A549 (cell line): ENCODE measurements at regions not wholly inside any gene's neighbourhood (a gene's known extent, or its start where the extent isn't known, plus 50 kb on each side); places are given as distances from the start of the nearest gene placed in this dataset.
A peak's percentile ranks its signal among the peaks of the same experiment; 100 is the strongest.
"Not testable (repeated sequence)": the region's sequence is repeated elsewhere in the genome, so short reads cannot be mapped to it uniquely, and the experiment has no call there.

ENCODE experiments used
- ATAC-seq, 2 experiments: fragments of 200-7000 bp in 1 of 2; fragments of >200 bp in 1 of 2; cut with Nextera tagmentation in 1 of 2; cut with Tn5 transposase in 1 of 2; 3 replicates each; pipeline versions ENCODE4 v1.8.0 to v1.9.1; 2018 to 2020; ENCODE audit warnings: mild to moderate bottlenecking in 1 of 2, moderate library complexity in 1 of 2
- CTCF ChIA-PET: fragments of 300-600 bp; sonication (Branson Sonifier 250); formaldehyde crosslinking; extraction: SDS; loops from one replicate; lab custom pipeline; 2021; ENCODE audit warnings: antibody characterized with exemption, inconsistent platforms; lab: Yijun Ruan, JAX
- POLR2A ChIA-PET: fragments of 350-600 bp; formaldehyde crosslinking; extraction: SDS; loops from one replicate; lab custom pipeline; 2021; ENCODE audit warnings: antibody characterized with exemption, inconsistent platforms; lab: Yijun Ruan, JAX
- DNase-seq, 2 experiments: peaks; one replicate each; pipeline versions ENCODE4 v3.0.0 to v3.0.0-alpha.2; 2011 to 2016; ENCODE audit warnings: low read depth in 1 of 2, low spot score in 1 of 2
- FAIRE-seq: peaks from 2 replicates; lab custom pipeline; 2011; peaks lifted over from hg19 to GRCh38; lab: Jason Lieb, UNC
- H3K27ac ChIP-seq, 2 experiments: fragments of >200 bp; sonication (Bioruptor Twin); formaldehyde crosslinking; 3 replicates each; pipeline ENCODE4 v1.5.1; 2016 to 2017
- H3K4me1 ChIP-seq: fragments of >200 bp; sonication (Bioruptor Twin); formaldehyde crosslinking; 3 replicates; pipeline ENCODE4 v1.6.1; 2016
- H3K4me2 ChIP-seq: fragments of >200 bp; sonication (Bioruptor Twin); formaldehyde crosslinking; 3 replicates; pipeline ENCODE4 v1.6.1; 2016
- H3K4me3 ChIP-seq: fragments of >200 bp; sonication (Bioruptor Twin); formaldehyde crosslinking; 3 replicates; pipeline ENCODE4 v1.5.1; 2016
- H3K9me3 ChIP-seq: fragments of >200 bp; sonication (Bioruptor Twin); formaldehyde crosslinking; 3 replicates; pipeline ENCODE4 v1.6.1; 2016
- ATOH8 ChIP-seq: fragments of 250-450 bp; sonication (Bioruptor Pico); IDR thresholded peaks from 2 replicates; pipeline ENCODE4 v1.5.0; 2020; ENCODE audit warnings: low read depth, mild to moderate bottlenecking, moderate library complexity
- CBX2 ChIP-seq: fragments of 200-600 bp; sonication (generic); IDR thresholded peaks from 2 replicates; pipeline ENCODE4 v1.6.1; 2016; ENCODE audit warnings: low read depth, mild to moderate bottlenecking, borderline replicate concordance
- CBX8 ChIP-seq: fragments of 200-600 bp; sonication (generic); IDR thresholded peaks from 2 replicates; pipeline ENCODE4 v1.6.1; 2016
- CHD2 ChIP-seq: fragments of 150-350 bp; IDR thresholded peaks from 2 replicates; pipeline ENCODE4 v1.6.1; 2014; ENCODE audit warnings: low read length; ENCODE audit not compliant: partially characterized antibody
- CTCF ChIP-seq: fragments of >200 bp; sonication (Bioruptor Twin); formaldehyde crosslinking; IDR thresholded peaks from 3 replicates; pipeline ENCODE4 v1.5.1; 2016
- ELK1 ChIP-seq: fragments of 150-350 bp; IDR thresholded peaks from 2 replicates; pipeline ENCODE4 v1.6.1; 2014; ENCODE audit warnings: low read depth, mild to moderate bottlenecking, low read length
- ESRRA ChIP-seq: fragments of 150-350 bp; IDR thresholded peaks from 2 replicates; pipeline ENCODE4 v1.6.1; 2014; ENCODE audit warnings: mild to moderate bottlenecking, low read length, borderline replicate concordance
- HDAC2 ChIP-seq: fragments of 200-600 bp; sonication (generic); IDR thresholded peaks from 2 replicates; pipeline ENCODE4 v1.6.1; 2016
- HES2 ChIP-seq: fragments of >200 bp; sonication (Bioruptor Twin); formaldehyde crosslinking; IDR thresholded peaks from 2 replicates; pipeline ENCODE4 v1.6.1; 2016
- KDM5A ChIP-seq: fragments of 200-600 bp; sonication (generic); IDR thresholded peaks from 2 replicates; pipeline ENCODE4 v1.6.1; 2016; ENCODE audit warnings: antibody characterized with exemption, mild to moderate bottlenecking
- NFE2L2 ChIP-seq: fragments of 150-350 bp; conservative IDR thresholded peaks from 2 replicates; pipeline ENCODE4 v1.6.1; 2014; ENCODE audit warnings: low read length
- POLR2A ChIP-seq: IDR thresholded peaks from 2 replicates; pipeline ENCODE4 v1.6.1; 2012; ENCODE audit warnings: mild to moderate bottlenecking, low read length
- RAD21 ChIP-seq, 2 experiments: fragments of >200 bp in 1 of 2; sonication (Bioruptor Twin) in 1 of 2; formaldehyde crosslinking in 1 of 2; IDR thresholded peaks in 1 of 2; conservative IDR thresholded peaks in 1 of 2; 2 replicates in 1 of 2; 3 replicates in 1 of 2; pipeline ENCODE4 v1.6.1; 2012 to 2018; ENCODE audit warnings: inconsistent platforms in 1 of 2
- SMC3 ChIP-seq: fragments of >200 bp; sonication (Bioruptor Twin); formaldehyde crosslinking; IDR thresholded peaks from 3 replicates; pipeline ENCODE4 v1.6.1; 2018; ENCODE audit warnings: inconsistent platforms
- SREBF2 ChIP-seq: fragments of 450-650 bp; IDR thresholded peaks from 2 replicates; pipeline ENCODE4 v1.6.1; 2014; ENCODE audit warnings: mild to moderate bottlenecking, moderate library complexity
- USF2 ChIP-seq: fragments of 450-650 bp; IDR thresholded peaks from 2 replicates; pipeline ENCODE4 v1.6.1; 2014; ENCODE audit warnings: antibody characterized with exemption
- ZSCAN20 ChIP-seq: fragments of 250-450 bp; sonication (Bioruptor Pico); IDR thresholded peaks from 2 replicates; pipeline ENCODE4 v1.8.0; 2022; ENCODE audit warnings: mild to moderate bottlenecking, moderate library complexity
- WGBS: methylation state at CpG from one replicate; pipeline ENCODE4 v1.1.6; 2017; ENCODE audit errors: missing lambda C conversion rate; 5-methylcytosine and 5-hydroxymethylcytosine counted together

- TF ChIP-seq ATOH8 (no peak), CBX8 (no peak), POLR2A (no peak), ZSCAN20 (CRISPR knock-in tag) (no peak)
Observed at GRCh38 chr5:130398825-130399224, 494.6 kb downstream of the CHSY3 start (continued).

- DNase-seq, H3K4me3 ChIP-seq, CTCF ChIA-PET, H3K27ac ChIP-seq, H3K4me2 ChIP-seq, H3K9me3 ChIP-seq, POLR2A ChIA-PET, ATAC-seq: not testable (repeated sequence)
- H3K4me1 ChIP-seq, result peaks cover 12% of the 10 kb centered on the region; the same call in 2 of the 3 replicates
- FAIRE-seq, result peak; percentile 54
- WGBS, result 70% methylated on average over 1 of the region's 1 CpG
Observed at GRCh38 chr5:130397727-130398126, 493.5 kb downstream of the CHSY3 start.

GRCh38 chr5:130397132-130397531 lies 492.9 kb downstream of the CHSY3 start:
- H3K4me1 ChIP-seq, result peaks cover 12% of the 10 kb centered on the region; the same call in 2 of the 3 replicates
- H3K4me2 ChIP-seq, result no peak overlapping the region
- H3K27ac ChIP-seq, result no peak overlapping the region
- ChIA-PET CTCF (no interaction called here), POLR2A (no interaction called here)
- TF ChIP-seq CTCF (no peak), KDM5A (no peak), ESRRA (no peak), SMC3 (no peak), CHD2 (no peak), CBX2 (no peak), RAD21 (conservative IDR thresholded peaks at IDR 0.05 in 1 of 2, IDR thresholded peaks at IDR 0.05 in 1 of 2) (no peak), NFE2L2 (no peak), USF2 (no peak), HES2 (no peak), HDAC2 (no peak), SREBF2 (no peak), POLR2A (no peak), ELK1 (no peak)
- 75% methylated on average over 2 of the region's 2 CpGs for WGBS
- no peak for FAIRE-seq
- DNase-seq, result no peak
- no peak for ATAC-seq
- no peaks in the 10 kb centered on the region; the same call in 2 of the 3 replicates for H3K9me3 ChIP-seq
- H3K4me3 ChIP-seq, result no peak overlapping the region

GRCh38 chr5:130391727-130392264 lies 487.5 kb downstream of the CHSY3 start:
- H3K27ac ChIP-seq, CTCF ChIA-PET, FAIRE-seq, DNase-seq, ATAC-seq, H3K4me1 ChIP-seq, POLR2A ChIA-PET, H3K9me3 ChIP-seq, H3K4me3 ChIP-seq: not testable (repeated sequence)
- 0 out of 3 replicates have a peak overlapping the region, but pooled peaks have one; percentile 14 for H3K4me2 ChIP-seq
- WGBS, result 23% methylated on average over 3 of the region's 3 CpGs
